B cell (primary cell): ENCODE measurements at regions not wholly inside any gene's neighbourhood (a gene's known extent, or its start where the extent isn't known, plus 50 kb on each side); places are given as distances from the start of the nearest gene placed in this dataset.

Source experiments
- ATAC-seq: fragments of 200-7000 bp; cut with Tn5 transposase; one replicate; pipeline ENCODE4 v1.10.0; 2021; ENCODE audit warnings: low read depth, mild to moderate bottlenecking, moderate number of reproducible peaks, moderate library complexity
- CTCF ChIA-PET: fragments of 350-600 bp; sonication (Branson Sonifier 250); formaldehyde crosslinking; loops from one replicate; lab custom pipeline; 2021; ENCODE audit warnings: antibody characterized with exemption, inconsistent platforms; lab: Charles Lee
- POLR2A ChIA-PET: fragments of 350-600 bp; sonication (Branson Sonifier 250); formaldehyde crosslinking; loops from one replicate; lab custom pipeline; 2021; ENCODE audit warnings: antibody characterized with exemption; lab: Charles Lee
- DNase-seq: peaks from one replicate; pipeline ENCODE4 v3.0.0; 2013
- H2AFZ ChIP-seq: 2 replicates; pipeline ENCODE4 v1.6.1; 2012; ENCODE audit warnings: mild to moderate bottlenecking, low read depth, low read length; ENCODE audit not compliant: insufficient read depth, poor library complexity, severe bottlenecking
- H3K27ac ChIP-seq, 2 donors: 1 replicate in 1 of 2; 2 replicates in 1 of 2; pipeline ENCODE4 v1.5.1; 2012 to 2013; ENCODE audit warnings: low read length in 2 of 2, mild to moderate bottlenecking in 2 of 2, moderate library complexity in 1 of 2
- H3K27me3 ChIP-seq, 4 experiments: fragments of 200-600 bp in 1 of 4; sonication (generic) in 1 of 4; replicated peaks in 1 of 4; 1 replicate in 2 of 4; 2 replicates in 2 of 4; pipeline versions ENCODE4 v1.6.1 to v1.7.0; 2013 to 2016; ENCODE audit warnings: low read length in 3 of 4, mild to moderate bottlenecking in 2 of 4, mixed read lengths in 1 of 4, moderate library complexity in 1 of 4; ENCODE audit not compliant: insufficient read depth in 4 of 4, control insufficient read depth in 3 of 4; ENCODE audit errors: control extremely low read depth in 1 of 4
- H3K36me3 ChIP-seq, 2 experiments: replicated peaks in 1 of 2; 1 replicate in 1 of 2; 2 replicates in 1 of 2; pipeline versions ENCODE4 v1.6.1 to v1.7.1; 2013; ENCODE audit warnings: low read length in 1 of 2; ENCODE audit not compliant: insufficient read depth in 2 of 2, control insufficient read depth in 1 of 2; ENCODE audit errors: control extremely low read depth in 1 of 2, extremely low read depth in 1 of 2
- H3K4me1 ChIP-seq, 2 donors: fragments of 200-600 bp in 1 of 2; sonication (generic) in 1 of 2; 1 replicate in 1 of 2; 2 replicates in 1 of 2; pipeline versions ENCODE4 v1.5.1 to v1.6.1; 2013 to 2017; ENCODE audit warnings: low read length in 2 of 2; ENCODE audit not compliant: control insufficient read depth in 2 of 2, insufficient read depth in 2 of 2
- H3K4me2 ChIP-seq: replicated peaks from 2 replicates; pipeline ENCODE3; 2012; ENCODE audit warnings: mild to moderate bottlenecking, low read depth, low read length; ENCODE audit not compliant: poor library complexity, severe bottlenecking
- H3K4me3 ChIP-seq, 5 experiments: fragments of 200-600 bp in 1 of 5; sonication (generic) in 1 of 5; 1 replicate in 3 of 5; 2 replicates in 2 of 5; pipeline versions ENCODE4 v1.5.1 to v1.7.0; 2011 to 2016; ENCODE audit warnings: low read length in 4 of 5, mild to moderate bottlenecking in 4 of 5, low read depth in 2 of 5, control low read depth in 1 of 5, moderate library complexity in 1 of 5; ENCODE audit not compliant: insufficient read depth in 1 of 5; ENCODE audit errors: control extremely low read depth in 1 of 5, extremely low read depth in 1 of 5
- H3K79me2 ChIP-seq: fragments of 200-600 bp; sonication (generic); one replicate; pipeline ENCODE4 v1.6.0; 2016; ENCODE audit warnings: low read length; ENCODE audit not compliant: control insufficient read depth, insufficient read depth
- H3K9ac ChIP-seq: fragments of 200-600 bp; sonication (generic); 2 replicates; pipeline ENCODE4 v1.6.1; 2017; ENCODE audit warnings: mild to moderate bottlenecking, low read length, moderate library complexity
- H3K9me3 ChIP-seq, 3 donors: one replicate each; pipeline versions ENCODE4 v1.6.1 to v1.7.1; 2013; ENCODE audit warnings: low read length in 2 of 3; ENCODE audit not compliant: control insufficient read depth in 2 of 3, insufficient read depth in 1 of 3; ENCODE audit errors: control extremely low read depth in 1 of 3
- H4K20me1 ChIP-seq: 2 replicates; pipeline ENCODE4 v1.6.0; 2012; ENCODE audit warnings: mild to moderate bottlenecking, low read length; ENCODE audit not compliant: insufficient read depth, control insufficient read depth, poor library complexity, severe bottlenecking
- H3K27ac Mint-ChIP-seq: one replicate; pipeline ENCODE4 v1.8.0; 2021; ENCODE audit warnings: mixed read lengths
- H3K27me3 Mint-ChIP-seq: one replicate; pipeline ENCODE4 v1.8.0; 2021; ENCODE audit warnings: mixed read lengths
- H3K4me1 Mint-ChIP-seq: one replicate; pipeline ENCODE4 v1.8.0; 2021; ENCODE audit warnings: mixed read lengths
- H3K4me3 Mint-ChIP-seq: one replicate; pipeline ENCODE4 v1.8.0; 2021; ENCODE audit warnings: mixed read lengths
- H3K9me3 Mint-ChIP-seq: one replicate; pipeline ENCODE4 v1.8.0; 2022; ENCODE audit warnings: mixed read lengths; ENCODE audit not compliant: insufficient read depth
- EZH2 ChIP-seq: IDR thresholded peaks from 2 replicates; pipeline ENCODE4 v1.6.1; 2012; ENCODE audit warnings: borderline replicate concordance, low read depth, mild to moderate bottlenecking, moderate library complexity, low read length; ENCODE audit not compliant: insufficient read depth, poor library complexity, severe bottlenecking
- WGBS: methylation state at CpG from one replicate; pipeline ENCODE4 v1.1.5; 2013; ENCODE audit warnings: missing lambda C conversion rate; ENCODE audit not compliant: insufficient coverage; 5-methylcytosine and 5-hydroxymethylcytosine counted together
- intact Hi-C: fragments of 100-400 bp; cut with micrococcal nuclease; formaldehyde crosslinking; loops from one replicate; pipeline ENCODE4 v1.10.0; 2022
- TF ChIP-seq, protein P1 (sequence below): fragments of 200-600 bp; IDR thresholded peaks from one replicate; pipeline ENCODE4 v1.8.0; 2022; ENCODE audit warnings: antibody characterized with exemption, mild to moderate bottlenecking

DNA sequence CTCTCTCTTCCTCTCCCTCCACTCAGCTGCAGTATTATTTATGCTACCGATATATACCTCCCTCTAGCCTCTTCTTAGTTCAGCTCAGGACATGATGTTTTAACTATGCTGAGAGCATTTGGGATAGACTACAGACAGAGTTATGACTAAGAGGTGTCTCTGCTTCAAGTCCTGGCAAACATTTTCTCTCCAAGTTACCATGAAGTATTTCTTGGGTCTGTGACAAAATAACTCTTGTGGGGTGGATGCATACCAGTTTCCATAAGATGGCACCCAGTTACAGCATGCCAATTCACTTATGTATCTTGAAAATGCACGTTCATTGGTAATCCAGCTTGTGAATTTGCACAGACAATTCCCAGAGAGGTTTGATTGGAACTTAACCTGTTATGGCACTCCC, 737.6 kb downstream of the SLC4A3 start:
- ATAC-seq (no peak), DNase-seq (no peak)
- Histone ChIP-seq H3K27me3 (no peaks in the 10 kb centered on the region), H3K4me3 (no peak overlapping the region), H3K27ac (no peak overlapping the region), H2AFZ (no peak overlapping the region), H3K9ac (no peak overlapping the region), H3K36me3 (no peaks in the 10 kb centered on the region), H3K79me2 (no peaks in the 10 kb centered on the region), H3K4me1 (no peaks in the 10 kb centered on the region), H3K4me2 (no peak overlapping the region), H4K20me1 (no peaks in the 10 kb centered on the region), H3K9me3 (no peaks in the 10 kb centered on the region)
- Mint-ChIP-seq H3K9me3 (no peaks in the 10 kb centered on the region), H3K4me3 (no peak overlapping the region), H3K27me3 (no peaks in the 10 kb centered on the region), H3K4me1 (no peaks in the 10 kb centered on the region), H3K27ac (no peak overlapping the region)
- POLR2A ChIA-PET, result no interaction called here
- TF ChIP-seq EZH2, result no peak
- TF ChIP-seq, protein P1, sequence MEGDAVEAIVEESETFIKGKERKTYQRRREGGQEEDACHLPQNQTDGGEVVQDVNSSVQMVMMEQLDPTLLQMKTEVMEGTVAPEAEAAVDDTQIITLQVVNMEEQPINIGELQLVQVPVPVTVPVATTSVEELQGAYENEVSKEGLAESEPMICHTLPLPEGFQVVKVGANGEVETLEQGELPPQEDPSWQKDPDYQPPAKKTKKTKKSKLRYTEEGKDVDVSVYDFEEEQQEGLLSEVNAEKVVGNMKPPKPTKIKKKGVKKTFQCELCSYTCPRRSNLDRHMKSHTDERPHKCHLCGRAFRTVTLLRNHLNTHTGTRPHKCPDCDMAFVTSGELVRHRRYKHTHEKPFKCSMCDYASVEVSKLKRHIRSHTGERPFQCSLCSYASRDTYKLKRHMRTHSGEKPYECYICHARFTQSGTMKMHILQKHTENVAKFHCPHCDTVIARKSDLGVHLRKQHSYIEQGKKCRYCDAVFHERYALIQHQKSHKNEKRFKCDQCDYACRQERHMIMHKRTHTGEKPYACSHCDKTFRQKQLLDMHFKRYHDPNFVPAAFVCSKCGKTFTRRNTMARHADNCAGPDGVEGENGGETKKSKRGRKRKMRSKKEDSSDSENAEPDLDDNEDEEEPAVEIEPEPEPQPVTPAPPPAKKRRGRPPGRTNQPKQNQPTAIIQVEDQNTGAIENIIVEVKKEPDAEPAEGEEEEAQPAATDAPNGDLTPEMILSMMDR, result no peak
- WGBS, result no CpG with 5 or more reads among the region's 2 CpGs
- intact Hi-C loops, result no loop called here
- CTCF ChIA-PET, result no interaction called here

DNA sequence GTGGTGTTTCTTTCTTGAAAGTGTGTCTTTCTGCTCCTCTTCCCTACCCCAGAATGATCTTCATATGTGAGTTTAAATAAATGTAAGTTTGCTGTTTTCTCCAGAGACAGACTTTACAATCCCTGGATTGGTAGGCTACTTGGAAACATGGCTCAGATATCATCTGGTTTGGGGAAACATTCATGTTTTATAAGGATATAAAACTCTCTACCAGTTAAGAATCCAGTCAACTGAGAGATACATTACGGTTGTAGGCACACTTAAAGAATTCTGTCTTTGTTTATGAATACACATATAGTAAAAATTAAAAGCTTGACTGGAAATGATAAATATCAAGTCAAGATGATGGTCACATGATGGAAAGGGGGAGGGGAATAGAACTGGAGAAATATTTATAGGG, 739.3 kb downstream of the SLC4A3 start:
- Histone ChIP-seq H3K4me1 (no peaks in the 10 kb centered on the region), H3K27me3 (no peaks in the 10 kb centered on the region), H3K4me2 (no peak overlapping the region), H3K4me3 (no peak overlapping the region), H2AFZ (no peak overlapping the region), H3K36me3 (no peaks in the 10 kb centered on the region), H4K20me1 (no peaks in the 10 kb centered on the region), H3K9me3 (no peaks in the 10 kb centered on the region), H3K9ac (no peak overlapping the region), H3K79me2 (no peaks in the 10 kb centered on the region), H3K27ac (no peak overlapping the region)
- ChIA-PET POLR2A (no interaction called here), CTCF (no interaction called here)
- no peaks in the 10 kb centered on the region for H3K27me3 Mint-ChIP-seq
- TF ChIP-seq, protein P1, result no peak
- no peak for TF ChIP-seq EZH2
- WGBS, result no CpG with 5 or more reads among the region's 1 CpG
- no peak overlapping the region for H3K27ac Mint-ChIP-seq
- DNase-seq (no peak), ATAC-seq (no peak)
- intact Hi-C loops, result no loop called here
- no peak overlapping the region for H3K4me3 Mint-ChIP-seq
- no peaks in the 10 kb centered on the region for H3K9me3 Mint-ChIP-seq
- no peaks in the 10 kb centered on the region for H3K4me1 Mint-ChIP-seq
